ENCODE measurements at regions not wholly inside any gene's neighbourhood (a gene's known extent, or its start where the extent isn't known, plus 50 kb on each side); places are given as distances from the start of the nearest gene placed in this dataset.

- TF ChIP-seq, protein P1, sequence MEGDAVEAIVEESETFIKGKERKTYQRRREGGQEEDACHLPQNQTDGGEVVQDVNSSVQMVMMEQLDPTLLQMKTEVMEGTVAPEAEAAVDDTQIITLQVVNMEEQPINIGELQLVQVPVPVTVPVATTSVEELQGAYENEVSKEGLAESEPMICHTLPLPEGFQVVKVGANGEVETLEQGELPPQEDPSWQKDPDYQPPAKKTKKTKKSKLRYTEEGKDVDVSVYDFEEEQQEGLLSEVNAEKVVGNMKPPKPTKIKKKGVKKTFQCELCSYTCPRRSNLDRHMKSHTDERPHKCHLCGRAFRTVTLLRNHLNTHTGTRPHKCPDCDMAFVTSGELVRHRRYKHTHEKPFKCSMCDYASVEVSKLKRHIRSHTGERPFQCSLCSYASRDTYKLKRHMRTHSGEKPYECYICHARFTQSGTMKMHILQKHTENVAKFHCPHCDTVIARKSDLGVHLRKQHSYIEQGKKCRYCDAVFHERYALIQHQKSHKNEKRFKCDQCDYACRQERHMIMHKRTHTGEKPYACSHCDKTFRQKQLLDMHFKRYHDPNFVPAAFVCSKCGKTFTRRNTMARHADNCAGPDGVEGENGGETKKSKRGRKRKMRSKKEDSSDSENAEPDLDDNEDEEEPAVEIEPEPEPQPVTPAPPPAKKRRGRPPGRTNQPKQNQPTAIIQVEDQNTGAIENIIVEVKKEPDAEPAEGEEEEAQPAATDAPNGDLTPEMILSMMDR (conservative IDR thresholded peaks at IDR 0.05 in 1 of 2, IDR thresholded peaks at IDR 0.05 in 1 of 2; ENCODE audit: extremely low read depth in 1 of 2, insufficient read depth in 1 of 2, low read depth in 1 of 2, low read length in 2 of 2), result no peak
- TF ChIP-seq EZH2 (IDR thresholded peaks at IDR 0.05; ENCODE audit: borderline replicate concordance, low read length), result no peak
Observed at GRCh38 chr6:45787384-45787783, 228.3 kb downstream of the CLIC5 start.
